Kidney (tissue), 13 donors: ENCODE measurements at regions not wholly inside any gene's neighbourhood (a gene's known extent, or its start where the extent isn't known, plus 50 kb on each side); places are given as distances from the start of the nearest gene placed in this dataset.
A peak's percentile ranks its signal among the peaks of the same experiment; 100 is the strongest.

Experiments
- DNase-seq, 5 donors: peaks; one replicate each; pipeline ENCODE4 v3.0.0-alpha.2; 2013 to 2020
- FAIRE-seq: peaks from 2 replicates; lab custom pipeline; 2012; peaks lifted over from hg19 to GRCh38; lab: Jason Lieb, UNC
- H3K27ac ChIP-seq, 2 donors: one replicate each; pipeline ENCODE4 v1.7.0; 2013; ENCODE audit warnings: low read depth in 2 of 2, low read length in 2 of 2, inconsistent platforms in 1 of 2
- H3K27me3 ChIP-seq: one replicate; pipeline ENCODE4 v1.7.1; 2013; ENCODE audit warnings: low read length, inconsistent platforms; ENCODE audit not compliant: control insufficient read depth, insufficient read depth
- H3K36me3 ChIP-seq, 3 donors: one replicate each; pipeline versions ENCODE4 v1.7.0 to v1.7.1; 2013; ENCODE audit warnings: low read length in 3 of 3, control low read depth in 1 of 3, inconsistent platforms in 1 of 3; ENCODE audit not compliant: insufficient read depth in 3 of 3, control insufficient read depth in 2 of 3
- H3K4me1 ChIP-seq, 3 donors: one replicate each; pipeline versions ENCODE4 v1.7.0 to v1.7.1; 2013; ENCODE audit warnings: low read length in 3 of 3, inconsistent platforms in 1 of 3, low read depth in 1 of 3; ENCODE audit not compliant: control insufficient read depth in 2 of 3, insufficient read depth in 2 of 3
- H3K4me3 ChIP-seq, 3 donors: one replicate each; pipeline versions ENCODE4 v1.7.0 to v1.8.1; 2013; ENCODE audit warnings: low read length in 3 of 3, control low read depth in 1 of 3, inconsistent platforms in 1 of 3
- H3K9ac ChIP-seq, 3 donors: one replicate each; pipeline versions ENCODE4 v1.7.0 to v1.7.1; 2013; ENCODE audit warnings: low read length in 3 of 3, control low read depth in 1 of 3, inconsistent platforms in 1 of 3
- H3K9me3 ChIP-seq, 3 donors: one replicate each; pipeline versions ENCODE4 v1.7.0 to v1.7.1; 2013; ENCODE audit warnings: low read length in 3 of 3, control low read depth in 1 of 3, inconsistent platforms in 1 of 3; ENCODE audit not compliant: control insufficient read depth in 2 of 3, insufficient read depth in 1 of 3
- CTCF ChIP-seq: IDR thresholded peaks from 3 replicates; pipeline ENCODE4 v1.5.1; 2012; ENCODE audit warnings: mild to moderate bottlenecking, moderate library complexity, borderline replicate concordance; ENCODE audit not compliant: insufficient read depth; ENCODE audit errors: extremely low read depth
- intact Hi-C: fragments of 100-400 bp; cut with DNase I; formaldehyde crosslinking; loops from one replicate; pipeline ENCODE4 v1.11.1; 2022
- donor health status: control.
- donor health status: control.
- donor health status: control.
- donor health status: control.
- donor health status: control.
- donor health status: DM: yes; HTN: yes; CAD: no.
- donor health status: Normal renal cell carcinoma (clear cell type).

GRCh38 chr11:130709531-130709930, 206.7 kb downstream of the SNX19 start:
- intact Hi-C loops, result no loop called here
- TF ChIP-seq CTCF, result no peak
- H3K4me1 ChIP-seq, result no peaks in the 10 kb centered on the region
- H3K27me3 ChIP-seq, result no peaks in the 10 kb centered on the region
- DNase-seq (no peak), FAIRE-seq (no peak)
- H3K4me3 ChIP-seq, result no peak overlapping the region
- no peaks in the 10 kb centered on the region for H3K36me3 ChIP-seq
- H3K27ac ChIP-seq, result no peak overlapping the region
- H3K9me3 ChIP-seq, result no peaks in the 10 kb centered on the region
- no peak overlapping the region for H3K9ac ChIP-seq

- no peak overlapping the region for H3K9ac ChIP-seq
Measured at GRCh38 chr11:130710021-130710420, 206.3 kb downstream of the SNX19 start.

GRCh38 chr11:130710497-130711012, 205.7 kb downstream of the SNX19 start:
- H3K4me1 ChIP-seq, result no peaks in the 10 kb centered on the region
- H3K9ac ChIP-seq, result no peak overlapping the region
- H3K27me3 ChIP-seq, result no peaks in the 10 kb centered on the region
- intact Hi-C loops, result no loop called here
- no peak overlapping the region for H3K4me3 ChIP-seq
- FAIRE-seq (no peak), DNase-seq (peak in 3 of 5 donors; percentile 53 to 63 (median 54))
- no peak for TF ChIP-seq CTCF
- no peaks in the 10 kb centered on the region for H3K9me3 ChIP-seq
- H3K36me3 ChIP-seq, result no peaks in the 10 kb centered on the region
- H3K27ac ChIP-seq, result no peak overlapping the region

More at GRCh38 chr11:130710021-130710420, 206.3 kb downstream of the SNX19 start:
- FAIRE-seq (no peak), DNase-seq (no peak)
- no peak overlapping the region for H3K4me3 ChIP-seq
- H3K36me3 ChIP-seq, result no peaks in the 10 kb centered on the region
- TF ChIP-seq CTCF, result no peak
- intact Hi-C loops, result no loop called here
- no peaks in the 10 kb centered on the region for H3K9me3 ChIP-seq
- no peak overlapping the region for H3K27ac ChIP-seq
- H3K27me3 ChIP-seq, result no peaks in the 10 kb centered on the region
- H3K4me1 ChIP-seq, result no peaks in the 10 kb centered on the region

- no peak overlapping the region for H3K27ac ChIP-seq
- H3K27me3 ChIP-seq, result no peaks in the 10 kb centered on the region
- no peaks in the 10 kb centered on the region for H3K36me3 ChIP-seq
- no peak for TF ChIP-seq CTCF
- H3K4me1 ChIP-seq, result no peaks in the 10 kb centered on the region
- intact Hi-C loops, result no loop called here
- H3K4me3 ChIP-seq, result no peak overlapping the region
- no peak overlapping the region for H3K9ac ChIP-seq
- no peaks in the 10 kb centered on the region for H3K9me3 ChIP-seq
- no peak for DNase-seq
- no peak for FAIRE-seq
Measured at GRCh38 chr11:130711193-130711592, 205.1 kb downstream of the SNX19 start.
